Kidney epithelial cell (primary cell): ENCODE measurements at regions not wholly inside any gene's neighbourhood (a gene's known extent, or its start where the extent isn't known, plus 50 kb on each side); places are given as distances from the start of the nearest gene placed in this dataset.

ENCODE experiments used
- DNase-seq: peaks from one replicate; pipeline ENCODE4 v3.0.0-alpha.2; 2010; ENCODE audit warnings: low read depth
- H3K27me3 ChIP-seq: 2 replicates; pipeline ENCODE4 v1.6.0; 2011; ENCODE audit warnings: low read length; ENCODE audit not compliant: control insufficient read depth, insufficient read depth
- H3K36me3 ChIP-seq: 2 replicates; pipeline ENCODE4 v1.5.1; 2011; ENCODE audit warnings: low read length; ENCODE audit not compliant: control insufficient read depth, insufficient read depth
- H3K4me3 ChIP-seq: 2 replicates; pipeline ENCODE4 v1.5.1; 2011; ENCODE audit warnings: low read depth, mild to moderate bottlenecking, control low read depth, low read length
- TF ChIP-seq, protein P1 (sequence below): IDR thresholded peaks from 2 replicates; pipeline ENCODE4 v1.5.1; 2011; ENCODE audit warnings: mild to moderate bottlenecking, moderate library complexity, low read length, control low read depth, inconsistent platforms; ENCODE audit not compliant: insufficient read depth, poor library complexity, severe bottlenecking

DNA sequence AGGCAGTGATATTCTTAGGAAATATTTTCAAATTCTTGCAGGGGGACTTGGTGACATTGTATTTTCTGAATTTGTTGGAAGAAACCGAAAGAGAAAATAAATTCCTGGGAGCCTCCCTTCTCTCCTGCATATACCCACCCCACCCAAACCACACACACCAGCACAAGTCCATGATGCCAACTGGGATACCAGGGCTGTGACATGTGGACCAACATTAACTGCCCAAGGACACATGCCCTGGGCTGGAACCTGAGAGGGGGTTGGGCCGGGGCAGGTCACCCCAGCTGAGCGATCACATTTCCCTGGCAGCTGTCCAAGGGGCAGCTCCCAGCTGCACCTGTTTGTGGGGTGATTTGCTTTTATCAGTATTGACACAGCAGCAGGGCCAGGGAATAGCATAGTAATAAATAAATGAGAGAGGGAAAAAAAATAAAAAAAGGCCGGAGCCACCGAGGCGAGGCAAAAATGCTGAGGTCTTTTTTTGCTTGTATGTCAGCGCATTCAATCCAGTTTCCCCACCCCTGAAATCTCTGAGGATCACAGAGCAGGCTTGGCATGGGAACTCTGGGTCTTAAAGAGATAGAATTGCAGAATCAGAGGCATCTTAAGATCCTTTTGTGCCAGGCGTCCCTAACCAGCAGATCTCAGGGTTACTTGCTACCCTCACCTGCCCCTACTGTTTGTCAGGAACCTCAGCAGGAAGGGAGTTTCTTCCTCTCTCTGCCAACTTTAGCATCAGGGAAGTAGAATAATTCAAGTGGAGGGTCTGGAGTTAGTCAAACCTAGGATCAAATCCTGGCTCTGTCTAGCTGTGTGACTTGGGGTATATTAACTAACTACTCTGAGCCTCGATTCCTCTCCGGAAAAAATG is 66.5 kb upstream of the PIM1 start:
- DNase-seq, result no peak

GRCh38 chr6:37104824-37105147 is 65.2 kb upstream of the PIM1 start:
- Histone ChIP-seq H3K27me3 (no peaks in the 10 kb centered on the region), H3K36me3 (no peaks in the 10 kb centered on the region), H3K4me3 (no peak overlapping the region)
- TF ChIP-seq, protein P1, sequence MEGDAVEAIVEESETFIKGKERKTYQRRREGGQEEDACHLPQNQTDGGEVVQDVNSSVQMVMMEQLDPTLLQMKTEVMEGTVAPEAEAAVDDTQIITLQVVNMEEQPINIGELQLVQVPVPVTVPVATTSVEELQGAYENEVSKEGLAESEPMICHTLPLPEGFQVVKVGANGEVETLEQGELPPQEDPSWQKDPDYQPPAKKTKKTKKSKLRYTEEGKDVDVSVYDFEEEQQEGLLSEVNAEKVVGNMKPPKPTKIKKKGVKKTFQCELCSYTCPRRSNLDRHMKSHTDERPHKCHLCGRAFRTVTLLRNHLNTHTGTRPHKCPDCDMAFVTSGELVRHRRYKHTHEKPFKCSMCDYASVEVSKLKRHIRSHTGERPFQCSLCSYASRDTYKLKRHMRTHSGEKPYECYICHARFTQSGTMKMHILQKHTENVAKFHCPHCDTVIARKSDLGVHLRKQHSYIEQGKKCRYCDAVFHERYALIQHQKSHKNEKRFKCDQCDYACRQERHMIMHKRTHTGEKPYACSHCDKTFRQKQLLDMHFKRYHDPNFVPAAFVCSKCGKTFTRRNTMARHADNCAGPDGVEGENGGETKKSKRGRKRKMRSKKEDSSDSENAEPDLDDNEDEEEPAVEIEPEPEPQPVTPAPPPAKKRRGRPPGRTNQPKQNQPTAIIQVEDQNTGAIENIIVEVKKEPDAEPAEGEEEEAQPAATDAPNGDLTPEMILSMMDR, result no peak
- DNase-seq, result no peak

More for the DNA sequence above, 66.5 kb upstream of the PIM1 start:
- TF ChIP-seq, protein P1, result no peak
- peak overlapping the region; percentile 3 for H3K4me3 ChIP-seq
- H3K27me3 ChIP-seq, result no peaks in the 10 kb centered on the region
- no peaks in the 10 kb centered on the region for H3K36me3 ChIP-seq

GRCh38 chr6:37105148-37106050 is 64.6 kb upstream of the PIM1 start:
- TF ChIP-seq, protein P1, result no peak
- no peak for DNase-seq

GRCh38 chr6:37106051-37106363 is 63.9 kb upstream of the PIM1 start:
- no peak overlapping the region for H3K4me3 ChIP-seq
- TF ChIP-seq, protein P1, result no peak
- no peaks in the 10 kb centered on the region for H3K27me3 ChIP-seq
- no peak for DNase-seq
- no peaks in the 10 kb centered on the region for H3K36me3 ChIP-seq

More at GRCh38 chr6:37105148-37106050, 64.6 kb upstream of the PIM1 start:
- Histone ChIP-seq H3K27me3 (no peaks in the 10 kb centered on the region), H3K36me3 (no peaks in the 10 kb centered on the region), H3K4me3 (no peak overlapping the region)

GRCh38 chr6:37106554-37106953 is 63.4 kb upstream of the PIM1 start:
- TF ChIP-seq, protein P1, result no peak
- Histone ChIP-seq H3K36me3 (no peaks in the 10 kb centered on the region), H3K27me3 (no peaks in the 10 kb centered on the region), H3K4me3 (no peak overlapping the region)
- no peak for DNase-seq
